ENCODE measurements at regions not wholly inside any gene's neighbourhood (a gene's known extent, or its start where the extent isn't known, plus 50 kb on each side); places are given as distances from the start of the nearest gene placed in this dataset.

DNA sequence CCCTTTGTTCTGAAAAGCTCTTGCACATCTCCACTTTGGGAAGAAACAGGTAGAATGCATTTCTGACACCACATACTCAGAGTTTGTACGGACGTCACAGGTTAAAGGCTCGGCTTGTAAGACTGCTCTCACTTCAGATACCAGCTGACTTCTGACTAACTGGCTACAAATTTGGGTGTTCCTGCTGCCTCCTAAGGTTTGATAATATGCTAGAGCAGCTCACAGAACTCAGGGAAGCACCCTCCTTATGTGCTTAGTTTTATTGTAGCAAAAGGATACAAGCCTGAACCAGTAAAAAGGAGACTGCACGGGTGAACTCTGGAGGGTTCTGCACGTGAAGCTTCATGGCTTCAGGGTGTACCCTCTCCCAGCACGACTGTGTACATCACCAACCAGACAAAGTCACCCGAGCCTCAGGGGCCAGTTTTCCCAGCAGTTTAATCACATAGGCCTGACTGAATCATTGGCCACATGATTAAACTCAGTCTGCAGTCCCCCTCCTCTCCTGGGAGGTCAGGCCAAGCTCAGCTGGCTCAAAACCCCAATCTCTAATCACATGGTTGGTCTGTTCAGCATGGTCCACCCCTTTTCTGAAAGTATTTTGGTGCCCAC lies 749.5 kb upstream of the RAB6C start (continued):
- TF ChIP-seq EP300 (IDR thresholded peaks at IDR 0.05; ENCODE audit: low read depth in 2 of 2, low read length in 2 of 2) (no peak), EP300 (CRISPR knock-in tag; IDR thresholded peaks at IDR 0.05; ENCODE audit: borderline replicate concordance) (no peak)

DNA sequence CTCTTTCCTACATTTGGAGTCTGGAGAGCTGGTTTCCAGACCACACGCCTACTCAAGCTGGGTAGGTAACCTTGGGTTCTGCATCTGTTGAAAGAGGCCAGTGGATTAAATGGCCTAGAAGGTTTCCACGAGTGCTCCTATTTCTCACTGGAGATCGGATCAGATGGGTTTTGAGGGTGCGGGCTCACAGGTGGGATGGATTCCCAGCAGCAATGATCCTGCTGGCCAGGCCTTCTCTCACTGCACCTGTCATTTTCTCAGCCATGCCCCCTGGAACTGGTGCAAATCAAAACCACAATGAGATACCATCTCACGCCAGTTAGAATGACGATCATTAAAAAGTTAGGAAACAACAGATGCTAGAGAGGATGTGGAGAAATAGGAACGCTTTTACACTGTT lies 747.5 kb upstream of the RAB6C start:
- Histone ChIP-seq H3K27me3 (ENCODE audit: control insufficient read depth in 1 of 2, insufficient read depth in 2 of 2, low read length in 2 of 2) (peaks cover 0 to 8% of the 10 kb centered on the region in 2 experiments; a peak in 3 of 5 replicates), H3K36me3 (replicated peaks in 1 of 2; ENCODE audit: control insufficient read depth in 1 of 2, insufficient read depth in 2 of 2, low read length in 2 of 2) (no peaks in the 10 kb centered on the region), H3K79me2 (ENCODE audit: insufficient read depth, low read length) (no peaks in the 10 kb centered on the region), H3K9ac (ENCODE audit: insufficient read depth, low read depth, low read length) (no peak overlapping the region), H2AFZ (ENCODE audit: low read length) (no peak overlapping the region), H3K4me2 (ENCODE audit: low read depth, low read length) (no peak overlapping the region), H4K20me1 (ENCODE audit: insufficient read depth, low read length) (no peaks in the 10 kb centered on the region), H3K4me3 (replicated peaks in 1 of 3; ENCODE audit: insufficient read depth in 1 of 3, low read depth in 2 of 3, low read length in 3 of 3) (no peak overlapping the region), H3K4me1 (ENCODE audit: insufficient read depth, low read length) (no peaks in the 10 kb centered on the region), H3K27ac (ENCODE audit: extremely low read length, insufficient read depth, low read length) (no peak overlapping the region), H3K9me3 (ENCODE audit: low read length) (no peaks in the 10 kb centered on the region)
- POLR2A ChIA-PET: no interaction called here
- 19% methylated on average over 7 of the region's 7 CpGs for WGBS (ENCODE audit: low lambda C conversion rate)
- in situ Hi-C loops (cut with HindIII; ENCODE audit: extremely low pct_ligation_motif_present, low pct_unique_long_range_greater_than_20kb): no loop called here
- TF ChIP-seq, protein P1, sequence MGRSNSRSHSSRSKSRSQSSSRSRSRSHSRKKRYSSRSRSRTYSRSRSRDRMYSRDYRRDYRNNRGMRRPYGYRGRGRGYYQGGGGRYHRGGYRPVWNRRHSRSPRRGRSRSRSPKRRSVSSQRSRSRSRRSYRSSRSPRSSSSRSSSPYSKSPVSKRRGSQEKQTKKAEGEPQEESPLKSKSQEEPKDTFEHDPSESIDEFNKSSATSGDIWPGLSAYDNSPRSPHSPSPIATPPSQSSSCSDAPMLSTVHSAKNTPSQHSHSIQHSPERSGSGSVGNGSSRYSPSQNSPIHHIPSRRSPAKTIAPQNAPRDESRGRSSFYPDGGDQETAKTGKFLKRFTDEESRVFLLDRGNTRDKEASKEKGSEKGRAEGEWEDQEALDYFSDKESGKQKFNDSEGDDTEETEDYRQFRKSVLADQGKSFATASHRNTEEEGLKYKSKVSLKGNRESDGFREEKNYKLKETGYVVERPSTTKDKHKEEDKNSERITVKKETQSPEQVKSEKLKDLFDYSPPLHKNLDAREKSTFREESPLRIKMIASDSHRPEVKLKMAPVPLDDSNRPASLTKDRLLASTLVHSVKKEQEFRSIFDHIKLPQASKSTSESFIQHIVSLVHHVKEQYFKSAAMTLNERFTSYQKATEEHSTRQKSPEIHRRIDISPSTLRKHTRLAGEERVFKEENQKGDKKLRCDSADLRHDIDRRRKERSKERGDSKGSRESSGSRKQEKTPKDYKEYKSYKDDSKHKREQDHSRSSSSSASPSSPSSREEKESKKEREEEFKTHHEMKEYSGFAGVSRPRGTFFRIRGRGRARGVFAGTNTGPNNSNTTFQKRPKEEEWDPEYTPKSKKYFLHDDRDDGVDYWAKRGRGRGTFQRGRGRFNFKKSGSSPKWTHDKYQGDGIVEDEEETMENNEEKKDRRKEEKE (IDR thresholded peaks at IDR 0.05): no peak
- TF ChIP-seq, protein P2, sequence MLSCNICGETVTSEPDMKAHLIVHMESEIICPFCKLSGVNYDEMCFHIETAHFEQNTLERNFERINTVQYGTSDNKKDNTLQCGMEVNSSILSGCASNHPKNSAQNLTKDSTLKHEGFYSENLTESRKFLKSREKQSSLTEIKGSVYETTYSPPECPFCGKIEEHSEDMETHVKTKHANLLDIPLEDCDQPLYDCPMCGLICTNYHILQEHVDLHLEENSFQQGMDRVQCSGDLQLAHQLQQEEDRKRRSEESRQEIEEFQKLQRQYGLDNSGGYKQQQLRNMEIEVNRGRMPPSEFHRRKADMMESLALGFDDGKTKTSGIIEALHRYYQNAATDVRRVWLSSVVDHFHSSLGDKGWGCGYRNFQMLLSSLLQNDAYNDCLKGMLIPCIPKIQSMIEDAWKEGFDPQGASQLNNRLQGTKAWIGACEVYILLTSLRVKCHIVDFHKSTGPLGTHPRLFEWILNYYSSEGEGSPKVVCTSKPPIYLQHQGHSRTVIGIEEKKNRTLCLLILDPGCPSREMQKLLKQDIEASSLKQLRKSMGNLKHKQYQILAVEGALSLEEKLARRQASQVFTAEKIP (CRISPR knock-in tag; IDR thresholded peaks at IDR 0.05; ENCODE audit: borderline replicate concordance): no peak
- TF ChIP-seq ZBTB8A (CRISPR knock-in tag; IDR thresholded peaks at IDR 0.05; ENCODE audit: borderline replicate concordance, low read depth) (no peak), FOSL1 (CRISPR knock-in tag; IDR thresholded peaks at IDR 0.05; ENCODE audit: borderline replicate concordance) (no peak), SCMH1 (CRISPR knock-in tag; IDR thresholded peaks at IDR 0.05; ENCODE audit: borderline replicate concordance) (no peak), FOXO1 (CRISPR knock-in tag; IDR thresholded peaks at IDR 0.05) (no peak), ZFAT (CRISPR knock-in tag; conservative IDR thresholded peaks at IDR 0.05) (no peak), ELF3 (CRISPR knock-in tag; IDR thresholded peaks at IDR 0.05) (no peak), ZNF207 (IDR thresholded peaks at IDR 0.05; ENCODE audit: borderline replicate concordance) (no peak)
- TF ChIP-seq, protein P3, sequence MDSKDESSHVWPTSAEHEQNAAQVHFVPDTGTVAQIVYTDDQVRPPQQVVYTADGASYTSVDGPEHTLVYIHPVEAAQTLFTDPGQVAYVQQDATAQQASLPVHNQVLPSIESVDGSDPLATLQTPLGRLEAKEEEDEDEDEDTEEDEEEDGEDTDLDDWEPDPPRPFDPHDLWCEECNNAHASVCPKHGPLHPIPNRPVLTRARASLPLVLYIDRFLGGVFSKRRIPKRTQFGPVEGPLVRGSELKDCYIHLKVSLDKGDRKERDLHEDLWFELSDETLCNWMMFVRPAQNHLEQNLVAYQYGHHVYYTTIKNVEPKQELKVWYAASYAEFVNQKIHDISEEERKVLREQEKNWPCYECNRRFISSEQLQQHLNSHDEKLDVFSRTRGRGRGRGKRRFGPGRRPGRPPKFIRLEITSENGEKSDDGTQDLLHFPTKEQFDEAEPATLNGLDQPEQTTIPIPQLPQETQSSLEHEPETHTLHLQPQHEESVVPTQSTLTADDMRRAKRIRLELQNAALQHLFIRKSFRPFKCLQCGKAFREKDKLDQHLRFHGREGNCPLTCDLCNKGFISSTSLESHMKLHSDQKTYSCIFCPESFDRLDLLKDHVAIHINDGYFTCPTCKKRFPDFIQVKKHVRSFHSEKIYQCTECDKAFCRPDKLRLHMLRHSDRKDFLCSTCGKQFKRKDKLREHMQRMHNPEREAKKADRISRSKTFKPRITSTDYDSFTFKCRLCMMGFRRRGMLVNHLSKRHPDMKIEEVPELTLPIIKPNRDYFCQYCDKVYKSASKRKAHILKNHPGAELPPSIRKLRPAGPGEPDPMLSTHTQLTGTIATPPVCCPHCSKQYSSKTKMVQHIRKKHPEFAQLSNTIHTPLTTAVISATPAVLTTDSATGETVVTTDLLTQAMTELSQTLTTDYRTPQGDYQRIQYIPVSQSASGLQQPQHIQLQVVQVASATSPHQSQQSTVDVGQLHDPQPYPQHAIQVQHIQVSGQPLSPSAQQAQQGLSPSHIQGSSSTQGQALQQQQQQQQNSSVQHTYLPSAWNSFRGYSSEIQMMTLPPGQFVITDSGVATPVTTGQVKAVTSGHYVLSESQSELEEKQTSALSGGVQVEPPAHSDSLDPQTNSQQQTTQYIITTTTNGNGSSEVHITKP (CRISPR knock-in tag; IDR thresholded peaks at IDR 0.05; ENCODE audit: low read depth): no peak
- no peak for ATAC-seq
- no peak for DNase-seq (ENCODE audit: low spot score)
- CTCF ChIA-PET (ENCODE audit: low intra/inter-chr PET ratio, low total read pairs): no interaction called here
- no TSS peak for BruUV-seq (replicated peaks)
- FAIRE-seq: no peak
- intact Hi-C loops (cut with micrococcal nuclease; ENCODE audit: unreplicated experiment): no loop called here
